Gastrocnemius medialis (tissue), 4 donors: ENCODE measurements at regions not wholly inside any gene's neighbourhood (a gene's known extent, or its start where the extent isn't known, plus 50 kb on each side); places are given as distances from the start of the nearest gene placed in this dataset.

Experiments
- CTCF ChIP-seq, 5 experiments: fragments of 450-650 bp in 3 of 5; fragments of 200-600 bp in 2 of 5; sonication (generic) in 2 of 5; IDR thresholded peaks in 4 of 5; conservative IDR thresholded peaks in 1 of 5; 1 replicate in 4 of 5; 2 replicates in 1 of 5; pipeline ENCODE4 v1.5.1; 2016 to 2019; ENCODE audit warnings: antibody characterized with exemption in 5 of 5, mild to moderate bottlenecking in 3 of 5, moderate library complexity in 3 of 5
- POLR2A ChIP-seq, 2 donors: fragments of 450-650 bp; IDR thresholded peaks; one replicate each; pipeline ENCODE4 v1.6.1; 2017; ENCODE audit warnings: antibody characterized with exemption in 2 of 2, mild to moderate bottlenecking in 2 of 2, moderate library complexity in 2 of 2

DNA sequence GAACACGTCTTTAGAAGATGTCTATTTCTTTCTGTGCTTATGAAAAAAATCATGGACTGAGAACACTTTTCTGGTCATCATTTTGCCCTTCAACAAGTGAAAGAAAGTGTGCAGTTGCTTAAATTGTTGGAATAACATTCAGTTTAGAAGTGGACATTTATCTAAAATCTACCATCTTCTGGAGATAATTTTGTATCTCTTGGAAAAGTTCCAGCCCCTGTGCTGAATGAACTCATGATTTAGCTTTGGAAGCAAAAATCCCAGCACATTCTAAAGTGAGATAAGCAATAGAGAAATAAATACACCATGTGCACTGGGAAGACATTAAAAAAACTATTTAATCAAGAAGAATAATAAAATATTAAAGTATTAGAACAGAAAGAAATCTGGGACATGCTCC is 1420.8 kb upstream of the SLC10A2 start:
- TF ChIP-seq POLR2A (IDR thresholded peaks at IDR 0.05) (no peak), CTCF (IDR thresholded peaks at IDR 0.05 in 4 of 5, conservative IDR thresholded peaks at IDR 0.05 in 1 of 5) (no peak)
